ENCODE measurements at regions not wholly inside any gene's neighbourhood (a gene's known extent, or its start where the extent isn't known, plus 50 kb on each side); places are given as distances from the start of the nearest gene placed in this dataset.

DNA sequence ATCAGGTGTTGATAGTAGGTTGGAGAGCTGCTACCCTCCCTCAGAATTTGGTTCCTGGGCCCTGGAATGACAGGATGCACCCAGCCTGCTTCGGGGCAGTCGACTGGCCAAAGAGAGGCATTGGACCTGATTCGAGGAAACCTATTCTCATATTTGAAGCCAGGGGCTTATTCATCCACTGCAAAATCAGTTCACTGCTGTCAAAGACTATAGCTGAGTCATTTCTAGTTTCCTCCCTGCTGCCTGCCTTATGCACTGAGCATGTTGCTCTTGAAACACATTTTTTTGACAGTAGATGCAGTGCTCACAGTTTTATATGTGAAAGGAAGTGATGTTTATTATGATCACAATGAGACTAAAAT, 565.4 kb downstream of the ETS1 start:
- TF ChIP-seq, protein P1, sequence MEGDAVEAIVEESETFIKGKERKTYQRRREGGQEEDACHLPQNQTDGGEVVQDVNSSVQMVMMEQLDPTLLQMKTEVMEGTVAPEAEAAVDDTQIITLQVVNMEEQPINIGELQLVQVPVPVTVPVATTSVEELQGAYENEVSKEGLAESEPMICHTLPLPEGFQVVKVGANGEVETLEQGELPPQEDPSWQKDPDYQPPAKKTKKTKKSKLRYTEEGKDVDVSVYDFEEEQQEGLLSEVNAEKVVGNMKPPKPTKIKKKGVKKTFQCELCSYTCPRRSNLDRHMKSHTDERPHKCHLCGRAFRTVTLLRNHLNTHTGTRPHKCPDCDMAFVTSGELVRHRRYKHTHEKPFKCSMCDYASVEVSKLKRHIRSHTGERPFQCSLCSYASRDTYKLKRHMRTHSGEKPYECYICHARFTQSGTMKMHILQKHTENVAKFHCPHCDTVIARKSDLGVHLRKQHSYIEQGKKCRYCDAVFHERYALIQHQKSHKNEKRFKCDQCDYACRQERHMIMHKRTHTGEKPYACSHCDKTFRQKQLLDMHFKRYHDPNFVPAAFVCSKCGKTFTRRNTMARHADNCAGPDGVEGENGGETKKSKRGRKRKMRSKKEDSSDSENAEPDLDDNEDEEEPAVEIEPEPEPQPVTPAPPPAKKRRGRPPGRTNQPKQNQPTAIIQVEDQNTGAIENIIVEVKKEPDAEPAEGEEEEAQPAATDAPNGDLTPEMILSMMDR (conservative IDR thresholded peaks at IDR 0.05 in 1 of 2, IDR thresholded peaks at IDR 0.05 in 1 of 2; ENCODE audit: extremely low read depth in 1 of 2, insufficient read depth in 1 of 2, low read depth in 1 of 2, low read length in 2 of 2) = no peak
- TF ChIP-seq EZH2 (IDR thresholded peaks at IDR 0.05; ENCODE audit: borderline replicate concordance, low read length) = no peak
